ENCODE measurements at regions not wholly inside any gene's neighbourhood (a gene's known extent, or its start where the extent isn't known, plus 50 kb on each side); places are given as distances from the start of the nearest gene placed in this dataset.

DNA sequence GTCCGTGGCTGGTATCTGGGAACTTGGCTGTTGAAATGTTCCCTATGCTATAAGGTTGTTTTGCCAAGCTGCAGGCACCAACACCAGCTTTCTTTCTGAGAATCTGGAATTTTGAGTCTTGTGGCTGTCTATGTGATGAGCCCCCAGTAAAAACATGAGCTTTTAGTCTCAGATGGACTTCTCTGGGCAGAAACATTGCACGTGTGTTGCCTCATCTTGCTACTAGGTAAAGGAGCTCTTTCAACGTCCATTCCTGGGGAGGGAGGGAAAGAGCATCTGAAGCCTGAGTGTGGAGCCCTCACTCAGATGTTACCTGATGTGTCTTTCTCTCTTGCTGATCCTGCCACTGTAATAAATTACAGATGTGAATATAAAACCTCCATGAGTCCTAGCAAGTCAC is 183.8 kb upstream of the LHX5 start:
- TF ChIP-seq POLR2A (IDR thresholded peaks at IDR 0.05): no peak
- TF ChIP-seq, protein P1, sequence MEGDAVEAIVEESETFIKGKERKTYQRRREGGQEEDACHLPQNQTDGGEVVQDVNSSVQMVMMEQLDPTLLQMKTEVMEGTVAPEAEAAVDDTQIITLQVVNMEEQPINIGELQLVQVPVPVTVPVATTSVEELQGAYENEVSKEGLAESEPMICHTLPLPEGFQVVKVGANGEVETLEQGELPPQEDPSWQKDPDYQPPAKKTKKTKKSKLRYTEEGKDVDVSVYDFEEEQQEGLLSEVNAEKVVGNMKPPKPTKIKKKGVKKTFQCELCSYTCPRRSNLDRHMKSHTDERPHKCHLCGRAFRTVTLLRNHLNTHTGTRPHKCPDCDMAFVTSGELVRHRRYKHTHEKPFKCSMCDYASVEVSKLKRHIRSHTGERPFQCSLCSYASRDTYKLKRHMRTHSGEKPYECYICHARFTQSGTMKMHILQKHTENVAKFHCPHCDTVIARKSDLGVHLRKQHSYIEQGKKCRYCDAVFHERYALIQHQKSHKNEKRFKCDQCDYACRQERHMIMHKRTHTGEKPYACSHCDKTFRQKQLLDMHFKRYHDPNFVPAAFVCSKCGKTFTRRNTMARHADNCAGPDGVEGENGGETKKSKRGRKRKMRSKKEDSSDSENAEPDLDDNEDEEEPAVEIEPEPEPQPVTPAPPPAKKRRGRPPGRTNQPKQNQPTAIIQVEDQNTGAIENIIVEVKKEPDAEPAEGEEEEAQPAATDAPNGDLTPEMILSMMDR (IDR thresholded peaks at IDR 0.05): no peak
